ENCODE measurements at regions not wholly inside any gene's neighbourhood (a gene's known extent, or its start where the extent isn't known, plus 50 kb on each side); places are given as distances from the start of the nearest gene placed in this dataset.

DNA sequence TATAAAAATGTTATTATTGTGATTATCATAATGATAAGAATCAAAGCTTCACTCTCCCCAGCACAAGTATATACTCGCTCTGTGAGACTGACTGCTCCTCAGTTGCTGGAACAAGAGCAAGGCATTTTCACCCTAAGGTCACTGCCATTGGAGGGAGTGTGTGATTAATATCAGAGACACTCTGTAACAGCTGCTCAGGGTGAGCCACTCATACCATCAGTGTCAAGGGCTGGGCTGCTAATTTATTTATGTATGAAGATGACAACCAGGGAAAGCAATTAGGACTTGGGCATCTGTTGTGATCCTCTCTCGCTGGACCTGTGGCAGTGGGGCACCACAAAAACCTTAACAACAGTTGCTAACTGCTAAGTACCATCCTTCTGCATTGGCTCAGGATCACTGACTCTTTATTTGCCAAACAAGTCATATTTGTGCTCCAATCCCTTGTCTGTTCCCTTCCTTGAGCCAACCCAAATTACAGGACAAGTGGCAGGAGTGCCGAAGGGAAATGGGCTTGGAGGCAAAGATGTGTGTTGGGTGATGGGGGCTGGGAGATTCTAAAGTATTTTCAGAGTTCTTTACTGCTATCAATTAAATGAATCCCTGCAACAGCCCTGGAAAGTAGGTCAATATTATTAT lies 297.5 kb upstream of the STT3B start:
- Histone ChIP-seq H3K27me3 (ENCODE audit: control insufficient read depth, insufficient read depth, low read length) (peaks cover 2% of the 10 kb centered on the region), H3K9me3 (ENCODE audit: control insufficient read depth, insufficient read depth, low read length) (no peaks in the 10 kb centered on the region), H3K27ac (ENCODE audit: low read depth, low read length) (no peak overlapping the region), H3K4me3 (ENCODE audit: low read depth, low read length) (no peak overlapping the region)
- DNase-seq (ENCODE audit: low read depth, low spot score) = no peak
- POLR2A ChIA-PET = no interaction called here
- CTCF ChIA-PET = no interaction called here
- TF ChIP-seq, protein P1, sequence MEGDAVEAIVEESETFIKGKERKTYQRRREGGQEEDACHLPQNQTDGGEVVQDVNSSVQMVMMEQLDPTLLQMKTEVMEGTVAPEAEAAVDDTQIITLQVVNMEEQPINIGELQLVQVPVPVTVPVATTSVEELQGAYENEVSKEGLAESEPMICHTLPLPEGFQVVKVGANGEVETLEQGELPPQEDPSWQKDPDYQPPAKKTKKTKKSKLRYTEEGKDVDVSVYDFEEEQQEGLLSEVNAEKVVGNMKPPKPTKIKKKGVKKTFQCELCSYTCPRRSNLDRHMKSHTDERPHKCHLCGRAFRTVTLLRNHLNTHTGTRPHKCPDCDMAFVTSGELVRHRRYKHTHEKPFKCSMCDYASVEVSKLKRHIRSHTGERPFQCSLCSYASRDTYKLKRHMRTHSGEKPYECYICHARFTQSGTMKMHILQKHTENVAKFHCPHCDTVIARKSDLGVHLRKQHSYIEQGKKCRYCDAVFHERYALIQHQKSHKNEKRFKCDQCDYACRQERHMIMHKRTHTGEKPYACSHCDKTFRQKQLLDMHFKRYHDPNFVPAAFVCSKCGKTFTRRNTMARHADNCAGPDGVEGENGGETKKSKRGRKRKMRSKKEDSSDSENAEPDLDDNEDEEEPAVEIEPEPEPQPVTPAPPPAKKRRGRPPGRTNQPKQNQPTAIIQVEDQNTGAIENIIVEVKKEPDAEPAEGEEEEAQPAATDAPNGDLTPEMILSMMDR (IDR thresholded peaks at IDR 0.05; ENCODE audit: low read depth, low read length) = no peak

DNA sequence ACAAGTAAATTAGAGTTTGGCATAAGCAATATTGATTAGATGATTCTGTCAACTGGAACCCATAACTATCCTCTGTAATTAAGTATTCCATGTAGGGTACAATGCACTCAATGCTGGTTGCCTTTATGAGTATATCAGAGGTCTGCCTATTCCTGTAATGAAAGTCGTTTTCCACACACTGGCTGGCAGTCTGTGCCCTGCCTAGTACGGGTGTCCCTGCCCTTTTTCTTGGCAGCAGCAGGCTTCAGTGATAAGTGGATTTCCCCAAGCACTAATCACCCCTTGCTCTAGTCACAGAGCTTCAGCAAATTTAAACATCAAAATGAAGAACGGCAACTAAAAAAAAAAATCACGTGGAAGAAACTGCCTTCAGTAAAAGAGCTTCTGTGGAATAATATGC lies 294.8 kb upstream of the STT3B start:
- DNase-seq (ENCODE audit: low read depth, low spot score) = no peak
- ChIA-PET POLR2A (no interaction called here), CTCF (no interaction called here)
- H3K9me3 ChIP-seq (ENCODE audit: control insufficient read depth, insufficient read depth, low read length) = no peaks in the 10 kb centered on the region
- no peak overlapping the region for H3K4me3 ChIP-seq (ENCODE audit: low read depth, low read length)
- no peaks in the 10 kb centered on the region for H3K27me3 ChIP-seq (ENCODE audit: control insufficient read depth, insufficient read depth, low read length)
- TF ChIP-seq, protein P1 (IDR thresholded peaks at IDR 0.05; ENCODE audit: low read depth, low read length) = no peak
- no peak overlapping the region for H3K27ac ChIP-seq (ENCODE audit: low read depth, low read length)

DNA sequence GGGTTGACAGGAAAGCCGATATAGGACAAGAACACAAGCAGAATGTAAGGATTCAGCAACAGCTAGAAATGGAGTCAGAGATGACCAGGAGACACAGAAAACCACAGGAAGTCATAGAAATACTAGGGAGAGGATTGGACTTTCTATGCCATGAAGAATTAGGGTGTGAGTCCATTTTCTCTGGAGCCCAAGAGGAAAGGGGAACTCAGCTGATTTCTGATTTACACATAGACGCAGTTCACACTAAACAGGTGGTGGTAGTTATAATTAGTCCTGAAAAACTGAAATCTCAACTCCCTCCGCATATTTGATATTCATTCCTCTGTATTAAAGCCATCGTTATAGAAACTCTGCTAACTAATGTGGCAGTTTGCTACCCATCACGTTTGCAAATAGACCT lies 292.7 kb upstream of the STT3B start:
- TF ChIP-seq, protein P1 (IDR thresholded peaks at IDR 0.05; ENCODE audit: low read depth, low read length) = no peak
- CTCF ChIA-PET = no interaction called here
- POLR2A ChIA-PET = no interaction called here
- Histone ChIP-seq H3K27ac (ENCODE audit: low read depth, low read length) (no peak overlapping the region), H3K4me3 (ENCODE audit: low read depth, low read length) (no peak overlapping the region), H3K9me3 (ENCODE audit: control insufficient read depth, insufficient read depth, low read length) (no peaks in the 10 kb centered on the region), H3K27me3 (ENCODE audit: control insufficient read depth, insufficient read depth, low read length) (no peaks in the 10 kb centered on the region)
- no peak for DNase-seq (ENCODE audit: low read depth, low spot score)

DNA sequence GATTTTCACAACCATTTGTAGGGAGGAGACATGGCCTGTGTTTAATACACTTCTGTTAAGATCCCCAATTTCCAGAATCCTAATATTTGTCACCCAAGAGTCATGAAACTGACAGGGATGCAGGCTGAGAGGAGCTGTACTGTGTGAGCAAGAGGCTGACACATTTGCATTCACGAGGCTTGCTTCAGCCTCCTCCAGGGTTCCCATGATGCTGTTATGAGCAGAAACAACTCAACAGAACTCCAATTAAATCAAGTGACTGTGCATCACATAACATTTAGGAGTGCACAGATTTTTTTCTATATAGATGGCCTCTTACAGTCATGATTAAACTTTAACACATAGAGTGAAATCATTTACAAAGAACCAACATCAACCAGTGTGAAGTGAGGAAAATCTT lies 292.3 kb upstream of the STT3B start:
- Histone ChIP-seq H3K27me3 (ENCODE audit: control insufficient read depth, insufficient read depth, low read length) (no peaks in the 10 kb centered on the region), H3K9me3 (ENCODE audit: control insufficient read depth, insufficient read depth, low read length) (no peaks in the 10 kb centered on the region), H3K27ac (ENCODE audit: low read depth, low read length) (no peak overlapping the region), H3K4me3 (ENCODE audit: low read depth, low read length) (no peak overlapping the region)
- CTCF ChIA-PET = no interaction called here
- POLR2A ChIA-PET = no interaction called here
- DNase-seq (ENCODE audit: low read depth, low spot score) = no peak
- TF ChIP-seq, protein P1 (IDR thresholded peaks at IDR 0.05; ENCODE audit: low read depth, low read length) = no peak

DNA sequence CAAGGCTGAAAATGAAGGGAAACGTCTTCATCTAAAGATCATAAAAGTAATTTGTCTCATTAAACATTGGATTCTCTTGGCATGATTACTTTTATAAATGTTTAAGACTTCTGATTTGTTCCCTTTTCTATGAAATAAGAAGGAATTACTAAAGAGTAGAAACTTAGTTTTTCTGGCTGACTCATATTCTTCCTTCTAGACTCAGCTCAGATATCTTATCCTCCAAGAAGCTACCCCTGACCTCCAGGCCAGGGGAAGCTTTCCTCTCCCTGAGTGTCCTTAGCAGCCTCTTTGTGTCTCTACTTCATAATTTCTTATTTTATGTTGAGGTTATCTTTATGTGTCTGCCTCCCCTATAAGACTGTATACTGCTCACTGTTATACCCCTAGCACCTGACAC lies 291.9 kb upstream of the STT3B start:
- no peak for DNase-seq (ENCODE audit: low read depth, low spot score)
- no peak overlapping the region for H3K27ac ChIP-seq (ENCODE audit: low read depth, low read length)
- no peaks in the 10 kb centered on the region for H3K9me3 ChIP-seq (ENCODE audit: control insufficient read depth, insufficient read depth, low read length)
- H3K4me3 ChIP-seq (ENCODE audit: low read depth, low read length) = no peak overlapping the region
- H3K27me3 ChIP-seq (ENCODE audit: control insufficient read depth, insufficient read depth, low read length) = no peaks in the 10 kb centered on the region
- POLR2A ChIA-PET = no interaction called here
- CTCF ChIA-PET = no interaction called here
- TF ChIP-seq, protein P1 (IDR thresholded peaks at IDR 0.05; ENCODE audit: low read depth, low read length) = no peak

Data from AG04450 (cell line).